IPS-18c (cell line): ENCODE measurements at regions not wholly inside any gene's neighbourhood (a gene's known extent, or its start where the extent isn't known, plus 50 kb on each side); places are given as distances from the start of the nearest gene placed in this dataset.
"Not testable (repeated sequence)": the region's sequence is repeated elsewhere in the genome, so short reads cannot be mapped to it uniquely, and the experiment has no call there.

Source experiments
- H3K4me3 ChIP-seq: 2 replicates; pipeline ENCODE4 v1.7.0; 2013; ENCODE audit warnings: low read depth, mild to moderate bottlenecking, low read length, moderate library complexity; ENCODE audit not compliant: insufficient read depth
- H3K9me3 ChIP-seq: one replicate; pipeline ENCODE4 v1.6.1; 2013; ENCODE audit warnings: mild to moderate bottlenecking, low read length, moderate library complexity; ENCODE audit not compliant: control insufficient read depth, insufficient read depth

DNA sequence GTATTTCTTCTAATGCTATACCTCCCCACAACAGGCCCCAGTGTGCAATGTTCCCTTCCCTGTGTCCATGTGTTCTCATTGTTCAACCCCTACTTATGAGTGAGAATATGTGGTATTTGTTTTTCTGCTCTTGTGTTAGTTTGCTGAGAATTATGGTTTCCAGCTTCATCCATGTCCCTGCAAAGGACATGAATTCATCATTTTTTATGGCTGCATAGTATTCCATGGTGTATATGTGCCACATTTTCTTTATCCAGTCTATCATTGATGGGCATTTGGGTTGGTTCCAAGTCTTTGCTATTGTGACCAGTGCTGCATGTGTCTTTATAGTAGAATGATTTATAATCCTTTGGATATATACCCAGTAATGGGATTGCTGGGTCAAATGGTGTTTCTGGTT, 95.7 kb upstream of the HEY2 start:
- H3K4me3 ChIP-seq, H3K9me3 ChIP-seq: not testable (repeated sequence)

DNA sequence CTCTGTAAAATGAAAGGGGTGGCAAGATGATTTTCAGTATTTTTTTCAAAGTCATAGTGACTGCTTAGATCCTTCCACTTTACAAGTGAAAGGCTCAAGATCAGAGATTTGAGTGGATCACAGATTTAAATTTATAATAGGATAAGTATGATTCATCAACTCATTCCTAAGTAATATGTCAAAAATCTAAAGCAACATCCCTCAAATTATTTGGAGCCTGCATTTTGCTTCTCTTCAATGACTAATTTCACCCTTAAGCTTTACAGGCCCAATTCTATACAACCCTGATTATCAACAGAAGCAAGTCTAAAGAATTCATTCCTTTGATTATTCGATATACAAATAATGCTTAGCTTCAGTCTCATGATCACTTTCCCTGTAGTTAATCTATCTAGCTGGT, 93.9 kb upstream of the HEY2 start:
- Histone ChIP-seq H3K4me3 (no peak overlapping the region), H3K9me3 (no peaks in the 10 kb centered on the region)

DNA sequence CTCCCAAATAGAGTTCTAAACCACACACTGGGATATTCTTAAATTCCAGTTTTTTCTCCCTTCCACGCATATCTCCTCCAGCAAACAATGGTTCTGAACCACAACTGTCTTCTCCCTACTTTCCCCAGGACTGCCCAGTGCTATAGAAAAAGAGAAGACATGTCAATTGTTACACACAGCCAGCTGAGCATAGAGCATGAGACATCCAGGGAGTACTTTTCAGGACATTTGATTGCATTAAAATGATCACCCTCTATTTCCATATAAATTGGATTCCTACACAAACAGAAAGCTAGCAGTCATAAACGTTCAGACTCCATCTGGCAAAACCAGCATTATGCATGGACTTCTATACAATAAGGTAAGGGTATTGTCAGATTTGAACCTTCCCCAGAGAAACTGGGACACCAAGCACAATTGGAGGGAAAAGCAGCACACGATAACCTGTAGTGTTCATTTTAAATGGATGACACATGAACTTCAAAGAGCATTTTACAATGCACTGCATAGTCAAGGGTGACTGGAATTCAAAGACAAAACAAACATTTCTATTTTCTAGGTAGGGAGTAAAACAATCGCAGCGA, 93.1 kb upstream of the HEY2 start:
- no peaks in the 10 kb centered on the region for H3K9me3 ChIP-seq
- H3K4me3 ChIP-seq = no peak overlapping the region

DNA sequence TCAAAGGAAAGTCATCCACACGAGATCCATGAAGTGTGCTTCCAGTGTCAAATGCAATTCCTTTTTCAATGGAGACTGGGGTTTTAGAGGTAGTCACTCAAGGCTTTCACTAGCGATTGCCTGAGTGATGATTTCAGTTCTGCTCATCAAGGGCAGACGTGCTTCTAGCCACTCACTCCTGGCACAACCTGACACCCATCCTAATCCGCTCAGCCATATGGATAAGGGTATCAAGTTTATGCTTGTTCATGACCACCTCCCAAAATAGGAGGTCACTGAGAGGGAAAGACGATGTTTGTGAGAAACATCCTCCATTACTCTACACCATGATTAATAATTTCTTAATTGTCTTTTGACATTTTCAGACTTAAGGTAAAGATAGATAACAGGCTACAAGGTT, 91.3 kb upstream of the HEY2 start:
- no peaks in the 10 kb centered on the region for H3K9me3 ChIP-seq
- H3K4me3 ChIP-seq = no peak overlapping the region

DNA sequence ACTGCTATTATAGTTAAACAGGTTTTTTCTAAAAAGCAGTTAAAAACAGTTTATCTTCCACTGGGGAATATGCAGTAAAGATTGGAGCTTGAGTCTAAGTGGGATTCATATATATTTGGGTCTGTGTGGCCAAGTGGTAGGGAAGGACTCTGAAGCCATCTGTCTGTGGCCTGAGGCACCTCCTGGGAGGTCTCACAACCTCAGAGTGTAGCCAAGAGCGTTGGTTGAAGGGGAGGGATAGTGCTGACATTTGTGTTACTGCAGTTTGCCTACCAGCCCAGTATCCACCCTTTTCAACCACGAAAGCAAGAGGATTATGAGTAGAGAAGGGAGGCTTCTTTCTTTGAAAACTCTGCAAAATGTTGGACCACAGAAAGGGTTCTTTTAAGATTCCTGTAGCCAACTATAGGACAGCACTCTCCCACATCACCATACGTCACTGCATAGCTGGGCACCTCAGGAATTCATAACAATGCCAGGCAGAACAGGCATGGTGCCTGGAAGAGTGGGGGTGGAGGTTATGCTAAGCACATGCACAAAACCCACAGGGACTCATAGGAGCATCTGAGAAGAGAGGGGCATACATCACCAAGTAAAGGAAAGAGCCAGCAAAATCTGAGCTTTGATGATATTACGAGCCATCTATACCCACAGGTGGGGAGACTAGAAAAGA, 90.5 kb upstream of the HEY2 start:
- H3K4me3 ChIP-seq = peak overlapping the region; percentile 4; the same call in 1 of the 2 replicates
- H3K9me3 ChIP-seq = no peaks in the 10 kb centered on the region

DNA sequence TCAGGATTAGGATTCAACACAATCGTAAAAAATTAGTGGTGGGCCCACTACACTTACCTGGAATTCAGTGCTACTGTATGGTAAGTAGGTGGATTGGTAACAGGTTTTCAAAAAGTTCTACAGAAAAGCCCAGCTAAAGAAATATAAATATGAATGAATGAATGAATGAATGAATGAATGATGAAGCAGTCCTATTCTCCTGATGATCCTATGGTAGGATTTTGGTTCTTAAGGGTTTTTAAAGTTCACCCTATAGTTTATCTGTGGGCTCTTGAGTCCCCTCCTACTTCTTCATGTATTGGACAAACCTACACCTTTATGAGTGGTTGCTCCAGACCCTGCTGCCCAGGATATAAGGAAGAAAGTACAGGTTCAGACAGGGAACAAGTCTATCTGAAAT, 89.5 kb upstream of the HEY2 start:
- H3K4me3 ChIP-seq = no peak overlapping the region
- H3K9me3 ChIP-seq = no peaks in the 10 kb centered on the region

DNA sequence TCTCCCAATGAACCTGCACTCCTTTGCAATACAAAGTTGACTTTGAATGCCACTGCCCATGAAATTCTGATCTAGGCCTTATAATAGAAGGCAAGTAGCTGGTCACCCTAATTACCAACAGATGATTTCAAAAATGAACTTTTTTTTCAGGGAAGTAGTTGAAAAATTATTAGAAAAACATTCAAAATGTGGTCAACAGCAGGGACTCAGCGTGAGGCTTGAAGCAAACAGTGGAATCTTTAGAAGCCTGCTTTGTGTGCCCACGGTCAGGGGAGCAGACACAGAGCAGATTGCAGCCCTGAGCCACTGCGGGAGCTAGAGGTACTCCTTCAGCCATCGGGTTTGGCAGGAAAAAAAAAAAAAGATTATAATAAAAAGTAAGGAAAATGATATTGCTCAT, 87.1 kb upstream of the HEY2 start:
- no peaks in the 10 kb centered on the region for H3K9me3 ChIP-seq
- H3K4me3 ChIP-seq = no peak overlapping the region

DNA sequence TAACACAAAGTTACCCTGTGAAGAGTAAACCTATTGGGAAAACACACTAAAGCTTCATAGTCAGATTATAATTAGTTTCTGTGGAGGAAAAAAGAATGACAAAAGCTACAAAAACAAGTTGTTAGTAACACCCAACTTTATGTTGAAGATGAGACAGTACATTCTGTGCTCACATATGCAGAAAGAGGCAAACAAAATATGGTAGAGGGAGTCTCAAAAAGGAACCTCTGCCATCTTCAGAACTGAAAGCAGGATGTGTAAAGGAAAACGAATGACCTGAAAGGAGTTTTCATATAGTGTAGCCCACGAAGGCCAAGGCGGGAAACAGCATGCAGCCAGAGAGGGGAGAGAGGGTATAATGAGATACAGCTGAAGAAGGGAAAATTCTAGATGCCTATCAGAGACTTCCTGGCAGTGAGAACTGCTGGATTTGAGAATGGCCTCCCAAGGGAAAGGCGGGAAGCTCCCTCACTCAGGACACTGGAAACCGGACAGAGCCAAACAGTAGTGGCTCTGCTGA, 84.1 kb upstream of the HEY2 start:
- Histone ChIP-seq H3K9me3 (no peaks in the 10 kb centered on the region), H3K4me3 (no peak overlapping the region)

DNA sequence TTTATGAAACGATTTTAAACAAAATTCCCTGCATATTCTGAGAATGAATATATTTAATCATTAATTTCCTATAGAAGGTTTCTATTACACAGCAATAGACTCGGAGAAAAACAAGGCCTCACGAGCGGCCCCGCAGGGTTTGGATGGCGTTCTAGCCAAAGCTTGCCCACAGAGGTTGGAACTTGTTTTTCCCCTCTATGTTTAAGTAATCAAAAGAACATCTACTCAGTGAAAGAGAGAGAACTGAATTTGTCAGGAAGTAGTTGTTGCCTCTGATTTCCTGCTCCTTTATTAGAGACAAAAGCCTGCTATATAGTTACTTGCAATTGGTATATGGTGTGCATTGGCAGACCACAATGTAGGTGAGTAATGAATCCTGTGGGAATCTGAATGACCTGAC, 82.1 kb upstream of the HEY2 start:
- no peak overlapping the region for H3K4me3 ChIP-seq

DNA sequence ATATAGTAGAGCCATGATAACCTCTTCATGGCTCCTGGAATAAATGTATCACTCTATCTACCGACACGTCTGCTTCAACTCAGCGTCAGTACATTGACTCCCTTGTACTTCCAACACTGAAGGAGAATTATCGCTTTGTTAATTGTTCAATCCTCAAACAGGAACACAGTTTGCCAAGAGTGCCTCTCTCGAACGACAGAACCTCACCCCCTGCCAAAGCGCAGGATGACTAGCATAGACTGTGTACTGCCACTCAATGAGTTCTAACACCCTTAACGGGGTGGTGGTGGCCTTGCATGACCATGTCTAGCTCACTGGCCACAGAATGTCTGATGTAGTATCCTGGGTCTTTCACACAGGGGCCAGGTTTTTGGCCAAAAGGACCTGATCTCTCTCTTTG, 81.4 kb upstream of the HEY2 start:
- Histone ChIP-seq H3K4me3 (no peak overlapping the region), H3K9me3 (no peaks in the 10 kb centered on the region)

More for the DNA sequence above, 82.1 kb upstream of the HEY2 start:
- H3K9me3 ChIP-seq = no peaks in the 10 kb centered on the region

DNA sequence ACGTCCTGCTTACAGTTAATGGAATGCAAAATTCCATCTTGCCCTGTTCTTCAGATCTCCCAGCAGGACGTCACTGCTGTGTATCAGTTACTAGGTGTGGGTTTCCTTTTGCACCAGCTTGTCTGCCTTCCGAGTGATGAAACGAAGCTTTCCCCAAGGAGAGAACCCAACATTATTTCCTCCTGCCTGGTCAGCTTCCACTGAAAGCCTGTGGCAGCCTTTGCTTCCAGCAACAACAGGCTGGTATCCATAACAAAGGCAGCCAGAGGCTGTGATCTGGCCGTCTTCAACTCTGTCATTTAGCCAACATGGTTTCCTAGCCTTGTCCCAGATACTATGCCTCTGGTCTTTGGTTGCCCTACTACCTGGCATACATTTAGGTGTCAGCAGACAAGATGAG, 78.9 kb upstream of the HEY2 start:
- no peaks in the 10 kb centered on the region for H3K9me3 ChIP-seq
- H3K4me3 ChIP-seq = no peak overlapping the region

DNA sequence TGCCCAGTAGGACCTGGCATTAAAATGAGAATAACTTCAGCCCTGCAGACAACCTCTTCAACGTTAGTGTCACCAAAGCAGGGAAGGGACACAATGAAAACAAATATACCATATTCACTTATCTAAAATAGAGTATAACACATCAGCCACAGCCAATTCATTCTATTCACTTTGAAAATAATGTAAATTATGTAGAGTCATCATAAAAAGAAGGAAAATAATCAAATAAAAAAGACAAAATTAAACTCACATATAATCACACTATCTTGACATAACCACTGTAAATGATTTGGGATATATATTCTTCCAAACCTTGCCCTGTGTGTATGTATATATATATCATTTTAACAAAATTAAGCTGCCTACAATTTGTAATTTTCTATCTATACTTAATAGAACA, 78.1 kb upstream of the HEY2 start:
- Histone ChIP-seq H3K4me3 (no peak overlapping the region), H3K9me3 (no peaks in the 10 kb centered on the region)

DNA sequence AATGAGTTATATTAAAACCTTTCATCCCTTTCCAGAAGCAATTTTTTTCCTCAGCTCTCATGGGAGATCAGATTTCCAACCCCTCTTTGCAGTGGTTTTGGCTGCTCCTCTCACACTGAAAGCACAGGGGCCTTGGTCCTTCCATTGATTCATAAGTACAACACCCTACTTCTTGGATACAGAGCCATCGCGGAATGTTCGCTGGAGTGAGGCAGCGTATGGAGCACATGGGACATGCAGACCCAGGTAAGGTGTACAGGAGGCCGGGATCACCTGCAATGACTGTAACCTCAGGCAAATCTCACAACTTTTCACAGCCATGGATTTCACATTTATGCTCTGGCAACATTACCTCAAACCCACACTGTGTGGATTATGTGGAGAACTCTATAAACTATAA, 75.2 kb upstream of the HEY2 start:
- Histone ChIP-seq H3K9me3 (no peaks in the 10 kb centered on the region), H3K4me3 (no peak overlapping the region)

DNA sequence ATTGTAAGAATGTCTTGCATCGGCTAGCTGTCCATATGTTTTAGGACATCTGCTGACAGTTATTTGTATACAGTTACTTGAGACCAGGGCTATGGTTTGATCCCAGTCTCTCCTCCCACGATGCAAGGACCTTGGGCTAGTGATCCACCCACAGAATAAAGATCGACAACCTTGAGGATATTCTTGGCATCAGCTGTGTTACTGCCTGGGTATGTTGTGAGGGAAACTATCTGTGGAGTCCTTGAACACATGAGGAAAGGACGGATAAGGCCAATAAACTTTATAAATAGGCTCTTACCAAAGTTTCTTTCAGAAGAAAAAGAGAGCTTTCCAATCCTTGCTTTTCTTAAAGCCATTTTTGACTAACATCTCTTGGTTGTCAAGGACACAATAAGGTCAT, 70.8 kb upstream of the HEY2 start:
- H3K4me3 ChIP-seq = no peak overlapping the region
- H3K9me3 ChIP-seq = no peaks in the 10 kb centered on the region

DNA sequence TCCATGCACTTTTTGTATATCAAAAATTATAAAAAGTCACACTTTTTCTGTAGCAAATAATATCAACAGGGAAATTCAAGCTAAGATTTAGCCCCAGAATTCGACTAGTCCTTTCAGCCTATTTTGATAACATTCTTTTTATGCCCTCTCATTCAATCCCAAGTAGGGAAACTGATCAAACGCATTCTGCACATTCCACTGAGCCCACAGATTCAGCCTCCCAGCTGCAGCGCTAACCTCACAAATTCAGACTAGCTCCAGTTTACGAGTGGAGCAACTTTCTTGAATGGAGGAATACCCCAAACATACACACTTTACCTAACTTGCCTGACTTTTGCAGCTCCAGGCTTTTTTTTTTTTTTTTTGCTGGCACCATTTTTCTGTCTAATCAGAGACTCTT, 70.3 kb upstream of the HEY2 start:
- H3K9me3 ChIP-seq = no peaks in the 10 kb centered on the region
- no peak overlapping the region for H3K4me3 ChIP-seq

DNA sequence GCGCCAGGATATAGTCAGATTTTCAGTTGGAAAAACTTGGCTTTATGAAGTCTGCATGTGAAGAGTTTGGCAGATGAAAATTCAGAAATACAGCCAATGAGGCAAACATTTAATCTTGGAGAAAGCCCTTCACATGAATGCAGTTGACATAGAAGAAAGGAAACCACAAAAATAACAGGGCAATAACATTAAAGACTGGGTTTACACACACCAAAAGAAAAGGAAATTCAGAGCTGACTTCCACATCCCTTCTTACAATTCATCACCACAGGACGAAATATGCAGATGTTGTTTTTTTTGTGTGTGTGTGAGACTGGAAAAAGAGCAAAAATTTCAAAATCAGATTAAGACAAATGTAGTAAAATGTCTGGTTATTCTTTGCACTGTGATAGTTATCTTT, 69.8 kb upstream of the HEY2 start:
- H3K4me3 ChIP-seq = no peak overlapping the region
- H3K9me3 ChIP-seq = no peaks in the 10 kb centered on the region

DNA sequence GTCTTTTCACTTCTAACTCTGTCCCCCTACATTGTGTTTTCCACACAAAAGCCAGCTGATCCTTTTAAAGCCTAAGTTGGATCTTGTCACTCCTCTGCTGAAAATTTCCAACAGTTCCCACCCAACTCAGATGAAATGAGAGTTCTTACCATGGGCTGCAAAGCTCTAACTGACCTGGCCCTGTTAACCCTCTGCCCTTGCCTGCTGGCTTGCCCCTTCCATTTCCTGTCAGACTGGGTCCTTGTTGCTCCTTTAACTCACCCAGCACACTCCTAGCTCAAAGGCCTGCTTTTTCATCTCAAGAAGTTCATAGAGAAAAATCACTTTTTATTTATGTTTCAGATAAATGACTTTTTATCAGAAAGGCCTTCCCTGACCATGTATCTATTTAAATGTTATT, 66.5 kb upstream of the HEY2 start:
- no peaks in the 10 kb centered on the region for H3K9me3 ChIP-seq
- H3K4me3 ChIP-seq = no peak overlapping the region

DNA sequence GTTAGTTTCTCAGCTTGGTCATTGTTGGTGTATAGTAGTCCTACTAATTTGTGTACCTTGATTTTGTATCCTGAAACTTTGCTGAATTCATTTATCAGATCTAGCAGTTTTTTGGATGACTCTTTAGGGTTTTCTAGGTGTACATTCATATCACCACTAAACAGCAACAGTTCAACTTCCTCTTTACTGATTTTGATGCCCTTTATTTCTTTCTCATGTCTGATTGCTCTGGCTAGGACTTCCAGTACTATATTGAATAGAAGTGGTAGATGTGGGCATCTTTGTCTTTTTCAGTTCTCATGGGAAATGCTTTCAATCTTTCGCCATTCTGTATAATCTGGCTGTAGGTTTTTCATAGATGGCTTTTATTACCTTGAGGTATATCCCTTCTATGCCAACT, 61.3 kb upstream of the HEY2 start:
- H3K9me3 ChIP-seq = peaks cover 6% of the 10 kb centered on the region

DNA sequence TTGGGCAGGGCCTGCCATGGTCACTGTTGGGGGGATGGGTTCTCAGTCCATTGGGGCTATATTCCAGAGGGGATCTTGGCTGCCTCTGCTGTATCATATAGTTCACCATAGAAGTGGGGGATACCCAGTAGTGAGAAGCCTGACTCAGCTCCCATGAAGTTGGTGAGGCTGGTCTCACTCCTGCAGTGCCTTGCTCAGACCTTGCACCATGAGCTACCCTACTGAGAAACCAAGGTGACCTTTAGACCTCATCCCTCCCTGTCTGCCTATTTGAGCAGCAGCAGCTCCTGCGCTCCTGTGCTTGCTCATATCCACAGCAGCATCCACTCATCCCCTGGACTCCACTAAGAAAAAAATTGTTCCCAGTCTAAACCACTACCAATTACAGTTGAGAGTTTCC, 56.0 kb upstream of the HEY2 start:
- Histone ChIP-seq H3K9me3 (peaks cover 12% of the 10 kb centered on the region), H3K4me3 (no peak overlapping the region)

More for the DNA sequence above, 61.3 kb upstream of the HEY2 start:
- H3K4me3 ChIP-seq = no peak overlapping the region
